Pancreas (tissue), 10 donors: ENCODE measurements at regions not wholly inside any gene's neighbourhood (a gene's known extent, or its start where the extent isn't known, plus 50 kb on each side); places are given as distances from the start of the nearest gene placed in this dataset.
A peak's percentile ranks its signal among the peaks of the same experiment; 100 is the strongest.

ENCODE experiments used
- ATAC-seq, 4 donors: fragments of 200-7000 bp; cut with Tn5 transposase; one replicate each; pipeline versions ENCODE4 v1.8.0 to v1.9.1; 2020; ENCODE audit warnings: mild to moderate bottlenecking in 4 of 4, moderate library complexity in 4 of 4
- DNase-seq, 6 donors: peaks; one replicate each; pipeline ENCODE4 v3.0.0-alpha.2; 2020
- FAIRE-seq: peaks from 2 replicates; lab custom pipeline; 2012; peaks lifted over from hg19 to GRCh38; lab: Jason Lieb, UNC
- H3K27ac ChIP-seq, 4 donors: fragments of 200-600 bp; sonication (generic); 1 replicate in 3 of 4; 2 replicates in 1 of 4; pipeline versions ENCODE4 v1.5.0 to v1.8.0; 2020
- H3K27me3 ChIP-seq, 4 donors: fragments of 200-600 bp; one replicate each; pipeline ENCODE4 v1.8.0; 2021
- H3K36me3 ChIP-seq, 3 donors: fragments of 200-600 bp; sonication (generic) in 1 of 3; one replicate each; pipeline versions ENCODE4 v1.5.0 to v1.8.0; 2020 to 2021
- H3K4me1 ChIP-seq, 3 donors: fragments of 200-600 bp; one replicate each; pipeline ENCODE4 v1.8.0; 2021
- H3K4me3 ChIP-seq, 4 donors: fragments of 200-600 bp; sonication (generic) in 2 of 4; one replicate each; pipeline versions ENCODE4 v1.5.0 to v1.8.0; 2020 to 2021
- H3K9me3 ChIP-seq, 4 donors: fragments of 200-600 bp; one replicate each; pipeline ENCODE4 v1.8.0; 2021
- WGBS, 2 donors: extraction: QIAGEN DNeasy Blood & Tissue Kit; methylation state at CpG; one replicate each; pipeline ENCODE4 v1.1.7; 2013; 5-methylcytosine and 5-hydroxymethylcytosine counted together
- intact Hi-C, 3 donors: fragments of 100-400 bp; cut with DNase I; formaldehyde crosslinking; loops; one replicate each; pipeline versions ENCODE4 v1.11.1 to v1.14.2; 2022
- TF ChIP-seq, protein P1 (sequence below), 4 donors: fragments of 200-600 bp; sonication (generic) in 3 of 4; IDR thresholded peaks; one replicate each; pipeline versions ENCODE4 v1.5.0 to v1.8.0; 2021; ENCODE audit warnings: antibody characterized with exemption in 4 of 4
- donor health status: healthy with polysubstance abuse.
- donor health status: DM: no; HTN: no; CAD: no; lungs with moderate emphysema.
- donor health status: DM: no; HTN: no; CAD: no.
- donor health status: control.
- donor health status: control.
- donor health status: Bipolar disorder and iron deficiency.
- donor health status: DM: yes; HTN: yes; CAD: no.
- donor health status: DM: no; HTN: no; CAD: no.
- donor health status: DM: no; HTN: no; CAD: no.
- donor health status: DM: yes; HTN: yes; CAD: no.

DNA sequence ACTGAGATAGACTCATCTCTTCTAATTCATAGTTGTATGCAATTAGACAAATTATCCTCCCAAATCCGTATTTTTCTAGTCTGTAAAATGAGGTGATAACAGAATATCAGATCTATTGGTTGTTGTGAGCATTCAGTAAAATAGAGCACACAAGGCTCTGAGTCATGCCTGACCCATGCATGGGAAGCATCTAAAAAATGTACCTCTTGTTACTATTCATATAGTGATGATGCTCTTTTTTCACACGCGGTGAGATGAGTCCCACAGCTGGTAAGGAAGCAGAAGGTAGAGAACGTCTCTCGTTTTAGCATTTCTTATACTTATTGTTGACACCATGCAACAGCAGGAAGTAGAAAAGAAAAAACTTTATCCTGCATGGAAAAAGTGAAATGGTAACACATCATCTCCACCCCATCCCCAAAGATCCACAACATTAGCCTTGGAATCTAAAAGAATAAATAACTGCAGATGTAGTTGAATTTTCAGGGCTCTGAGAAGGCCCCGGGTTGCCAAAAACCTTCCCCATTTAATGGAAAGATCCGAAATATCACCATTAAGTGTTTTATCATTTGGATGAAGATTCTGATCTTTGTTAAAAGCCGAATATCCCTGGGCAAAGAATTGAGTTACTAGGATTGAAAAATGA, 215.6 kb downstream of the TMEM114 start:
- DNase-seq (no peak), ATAC-seq (no peak), FAIRE-seq (no peak)
- no peaks in the 10 kb centered on the region for H3K9me3 ChIP-seq
- H3K4me3 ChIP-seq: no peak overlapping the region
- H3K27me3 ChIP-seq: no peaks in the 10 kb centered on the region
- no peak overlapping the region for H3K27ac ChIP-seq
- intact Hi-C loops: no loop called here
- 70 to 81% methylated on average over 8 of the region's 8 CpGs for WGBS, 2 donors
- H3K36me3 ChIP-seq: no peaks in the 10 kb centered on the region
- no peaks in the 10 kb centered on the region for H3K4me1 ChIP-seq
- TF ChIP-seq, protein P1, sequence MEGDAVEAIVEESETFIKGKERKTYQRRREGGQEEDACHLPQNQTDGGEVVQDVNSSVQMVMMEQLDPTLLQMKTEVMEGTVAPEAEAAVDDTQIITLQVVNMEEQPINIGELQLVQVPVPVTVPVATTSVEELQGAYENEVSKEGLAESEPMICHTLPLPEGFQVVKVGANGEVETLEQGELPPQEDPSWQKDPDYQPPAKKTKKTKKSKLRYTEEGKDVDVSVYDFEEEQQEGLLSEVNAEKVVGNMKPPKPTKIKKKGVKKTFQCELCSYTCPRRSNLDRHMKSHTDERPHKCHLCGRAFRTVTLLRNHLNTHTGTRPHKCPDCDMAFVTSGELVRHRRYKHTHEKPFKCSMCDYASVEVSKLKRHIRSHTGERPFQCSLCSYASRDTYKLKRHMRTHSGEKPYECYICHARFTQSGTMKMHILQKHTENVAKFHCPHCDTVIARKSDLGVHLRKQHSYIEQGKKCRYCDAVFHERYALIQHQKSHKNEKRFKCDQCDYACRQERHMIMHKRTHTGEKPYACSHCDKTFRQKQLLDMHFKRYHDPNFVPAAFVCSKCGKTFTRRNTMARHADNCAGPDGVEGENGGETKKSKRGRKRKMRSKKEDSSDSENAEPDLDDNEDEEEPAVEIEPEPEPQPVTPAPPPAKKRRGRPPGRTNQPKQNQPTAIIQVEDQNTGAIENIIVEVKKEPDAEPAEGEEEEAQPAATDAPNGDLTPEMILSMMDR (IDR thresholded peaks at IDR 0.05): no peak

DNA sequence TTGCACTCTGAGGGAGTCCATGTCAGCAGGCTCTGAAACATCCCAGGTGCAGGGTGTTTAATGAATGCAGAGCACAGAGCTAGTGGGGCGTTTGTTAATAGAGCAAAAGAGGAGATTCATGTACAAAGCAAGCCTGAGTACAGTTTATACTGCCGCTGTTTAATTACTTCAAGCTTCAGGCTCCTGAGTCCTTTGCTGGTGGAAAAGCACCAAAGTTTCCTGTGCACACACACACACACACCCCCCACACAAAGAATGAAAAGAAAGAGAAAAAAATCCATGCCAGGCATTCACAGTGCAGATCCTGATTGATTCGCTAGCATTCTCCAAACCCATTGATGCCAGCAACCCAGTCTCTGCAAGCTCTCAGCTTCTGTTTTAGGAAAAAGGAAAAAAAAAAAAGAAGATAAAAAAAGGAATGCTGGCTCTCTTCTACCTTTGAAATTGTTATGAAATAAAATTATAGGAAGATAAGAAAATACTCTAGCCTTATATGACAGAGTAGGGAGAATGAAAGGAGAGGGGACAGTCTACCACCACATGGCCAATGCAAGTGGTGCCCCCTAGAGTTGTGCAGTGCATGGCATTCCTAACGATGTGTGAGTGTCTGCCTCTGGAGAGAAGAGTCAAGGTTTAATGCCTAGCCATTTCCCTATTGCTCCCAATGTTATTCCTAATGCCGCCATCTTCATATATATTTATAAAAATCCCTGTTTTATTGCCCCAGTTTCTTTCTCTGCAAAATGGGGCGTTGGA, 216.5 kb downstream of the TMEM114 start:
- H3K27me3 ChIP-seq: no peaks in the 10 kb centered on the region
- 61 to 62% methylated on average over 6 of the region's 6 CpGs for WGBS, 2 donors
- H3K4me1 ChIP-seq: no peaks in the 10 kb centered on the region
- no peak overlapping the region for H3K27ac ChIP-seq
- no peaks in the 10 kb centered on the region for H3K36me3 ChIP-seq
- ATAC-seq (no peak), DNase-seq (no peak), FAIRE-seq (no peak)
- H3K4me3 ChIP-seq: no peak overlapping the region
- no peaks in the 10 kb centered on the region for H3K9me3 ChIP-seq
- intact Hi-C loops: no loop called here
- TF ChIP-seq, protein P1 (IDR thresholded peaks at IDR 0.05): no peak

DNA sequence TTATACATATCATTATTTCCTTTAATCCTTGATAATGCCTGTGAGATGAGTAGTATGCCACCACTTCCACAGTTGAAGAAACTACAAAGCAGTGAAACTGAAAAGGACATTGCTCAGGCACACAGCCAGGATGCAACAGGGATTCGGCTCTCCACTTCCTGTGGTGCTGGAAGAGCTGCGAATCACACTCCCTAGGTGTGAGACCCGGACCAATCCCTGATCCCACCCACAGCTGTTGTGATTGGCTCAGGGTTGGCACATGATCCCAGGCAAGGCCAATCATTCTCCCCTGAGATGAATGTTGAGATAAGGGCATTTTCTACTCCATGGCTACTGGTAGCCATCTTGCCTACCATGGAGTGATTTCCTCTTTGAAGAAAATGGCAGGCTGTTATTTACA, 218.2 kb downstream of the TMEM114 start:
- no peak for DNase-seq
- Histone ChIP-seq H3K27ac (no peak overlapping the region), H3K36me3 (no peaks in the 10 kb centered on the region), H3K9me3 (no peaks in the 10 kb centered on the region), H3K4me3 (no peak overlapping the region), H3K4me1 (no peaks in the 10 kb centered on the region), H3K27me3 (no peaks in the 10 kb centered on the region)
- TF ChIP-seq, protein P1 (IDR thresholded peaks at IDR 0.05): no peak
- no peak for FAIRE-seq
- WGBS, 2 donors: 86 to 88% methylated on average over 3 of the region's 3 CpGs
- no peak for ATAC-seq
- intact Hi-C loops: no loop called here

DNA sequence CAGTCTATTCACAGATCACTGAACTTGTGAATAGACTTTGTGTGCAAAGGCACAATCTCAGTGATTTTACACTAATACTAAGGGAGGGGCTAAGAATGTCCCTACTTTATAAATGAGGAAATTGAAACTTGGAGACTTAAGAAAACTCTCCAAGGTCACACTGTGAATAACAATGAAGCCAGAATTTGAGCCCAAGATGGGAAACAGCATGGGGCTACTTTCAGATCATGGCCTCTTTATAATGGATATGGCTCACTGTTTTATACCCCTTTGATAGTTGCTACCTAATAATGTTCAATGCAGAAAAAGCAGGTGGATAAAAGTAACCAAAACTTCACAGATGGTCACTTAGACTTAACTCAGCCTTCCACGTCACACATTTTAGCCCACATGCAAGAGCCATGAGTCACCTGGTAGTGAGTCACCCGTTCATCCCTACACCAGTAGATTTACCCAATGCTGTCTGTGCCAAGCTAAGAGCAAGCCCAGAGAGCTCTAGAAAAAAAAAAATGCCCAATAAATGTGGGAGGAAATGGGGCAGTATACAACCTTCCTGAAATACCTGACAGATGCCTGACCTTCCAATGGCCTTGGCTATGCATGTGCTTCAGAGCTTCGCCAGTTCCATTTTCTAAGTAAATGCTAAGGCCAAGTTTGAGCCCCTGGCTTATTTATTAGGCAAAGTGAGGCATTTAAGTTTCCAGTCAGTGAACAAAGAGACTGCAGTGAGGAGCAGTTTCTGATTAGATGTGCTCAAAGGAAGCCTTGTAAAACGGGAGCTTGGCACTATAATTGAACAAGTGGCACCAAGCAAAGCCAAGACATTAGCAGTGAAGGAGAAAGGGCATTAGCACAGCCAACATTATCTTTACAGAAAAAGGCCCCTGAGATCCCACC, 219.7 kb downstream of the TMEM114 start:
- DNase-seq (peak in 3 of 6 donors; percentile 39 to 72 (median 41)), ATAC-seq (peak; percentile 75 to 94 (median 88)), FAIRE-seq (no peak)
- no peaks in the 10 kb centered on the region for H3K9me3 ChIP-seq
- H3K27ac ChIP-seq: no peak overlapping the region
- no peaks in the 10 kb centered on the region for H3K27me3 ChIP-seq
- H3K36me3 ChIP-seq: no peaks in the 10 kb centered on the region
- intact Hi-C loops: no loop called here
- no peak overlapping the region for H3K4me3 ChIP-seq
- TF ChIP-seq, protein P1 (IDR thresholded peaks at IDR 0.05): no peak
- WGBS, 2 donors: 68 to 82% methylated on average over 4 of the region's 4 CpGs
- H3K4me1 ChIP-seq: no peaks in the 10 kb centered on the region
